ENCODE measurements at regions not wholly inside any gene's neighbourhood (a gene's known extent, or its start where the extent isn't known, plus 50 kb on each side); places are given as distances from the start of the nearest gene placed in this dataset.

- Histone ChIP-seq H2AK5ac (ENCODE audit: low read depth, low read length) (no peak overlapping the region), H3K27ac (ENCODE audit: insufficient read depth, low read length) (no peak overlapping the region), H2BK20ac (ENCODE audit: low read depth, low read length) (no peak overlapping the region), H3K36me3 (ENCODE audit: control insufficient read depth, insufficient read depth, low read length) (no peaks in the 10 kb centered on the region), H3K27me3 (ENCODE audit: control insufficient read depth, insufficient read depth, low read length) (no peaks in the 10 kb centered on the region), H3K18ac (ENCODE audit: low read depth, low read length) (no peak overlapping the region), H4K5ac (ENCODE audit: low read depth, low read length) (no peak overlapping the region), H2AFZ (replicated peaks; ENCODE audit: low read length, poor library complexity) (no peak overlapping the region), H3K4me1 (ENCODE audit: control insufficient read depth, insufficient read depth, low read length) (no peaks in the 10 kb centered on the region), H2BK120ac (ENCODE audit: low read depth, low read length) (no peak overlapping the region), H4K20me1 (ENCODE audit: insufficient read depth, low read length) (no peaks in the 10 kb centered on the region), H3K79me1 (ENCODE audit: low read depth in 1 of 2, low read length in 2 of 2) (no peaks in the 10 kb centered on the region), H4K91ac (ENCODE audit: insufficient read depth, low read depth, low read length) (no peak overlapping the region), H3K23ac (ENCODE audit: low read depth, low read length) (no peak overlapping the region), H3K4ac (ENCODE audit: low read depth, low read length) (no peak overlapping the region), H2BK5ac (ENCODE audit: low read depth, low read length, poor library complexity, severe bottlenecking) (no peak overlapping the region), H3K9me1 (ENCODE audit: insufficient read depth, low read length) (no peaks in the 10 kb centered on the region), H3K4me3 (ENCODE audit: insufficient read depth, low read depth, low read length) (no peak overlapping the region), H2BK15ac (ENCODE audit: low read depth, low read length) (no peak overlapping the region), H3K9ac (ENCODE audit: low read depth, low read length) (no peak overlapping the region), H4K8ac (ENCODE audit: low read depth in 2 of 2, low read length in 2 of 2) (no peak overlapping the region), H2AK9ac (replicated peaks; ENCODE audit: low read depth, low read length, poor library complexity) (no peak overlapping the region), H3K4me2 (ENCODE audit: low read depth, low read length) (no peak overlapping the region), H3K56ac (ENCODE audit: extremely low read depth, insufficient read depth, low read length) (no peak overlapping the region), H3K9me3 (ENCODE audit: control insufficient read depth, insufficient read depth, low read length) (0 out of 2 replicates have a peak, but pooled peaks cover 1% of the 10 kb centered on the region), H3K14ac (replicated peaks; ENCODE audit: low read depth, low read length) (no peak overlapping the region)
- ChIA-PET POLR2A (ENCODE audit: unreplicated experiment) (no interaction called here), CTCF (no interaction called here)
- dilution Hi-C loops (cut with HindIII; ENCODE audit: low sequenced_read_pairs, unreplicated experiment) (no loop called here), in situ Hi-C loops (cut with MboI; ENCODE audit: low sequenced_read_pairs) (no loop called here), intact Hi-C loops (cut with micrococcal nuclease) (no loop called here)
- DNase-seq (no peak), ATAC-seq (ENCODE audit: low read depth) (no peak)
- WGBS, 2 experiments (ENCODE audit: extremely low coverage in 2 of 2, insufficient read length in 1 of 2) = no CpG with 5 or more reads among the region's 7 CpGs
- TF ChIP-seq POLR2A (IDR thresholded peaks at IDR 0.05; ENCODE audit: low read depth, low read length) (no peak), RAD21 (IDR thresholded peaks at IDR 0.05; ENCODE audit: low read length) (no peak), CTCF (conservative IDR thresholded peaks at IDR 0.05; ENCODE audit: low read depth, low read length) (no peak), ELK1 (IDR thresholded peaks at IDR 0.05; ENCODE audit: borderline replicate concordance, low read depth, low read length) (no peak), SMC3 (IDR thresholded peaks at IDR 0.05; ENCODE audit: low read depth, low read length) (no peak), CHD1 (IDR thresholded peaks at IDR 0.05; ENCODE audit: low read depth, low read length) (no peak), MAFK (IDR thresholded peaks at IDR 0.05; ENCODE audit: low read depth, low read length) (no peak), MXI1 (IDR thresholded peaks at IDR 0.05; ENCODE audit: borderline replicate concordance, low read depth, low read length) (no peak), NFE2L2 (IDR thresholded peaks at IDR 0.05; ENCODE audit: low read depth, low read length) (no peak)
- no TSS peak for BruUV-seq (replicated peaks)
These were observed 372.0 kb downstream of the CDH10 start for GRCh38 chr5:24272741-24273140.

All from IMR-90 (cell line).